WTC11 (cell line): ENCODE measurements at regions not wholly inside any gene's neighbourhood (a gene's known extent, or its start where the extent isn't known, plus 50 kb on each side); places are given as distances from the start of the nearest gene placed in this dataset.

ENCODE experiments used
- ATAC-seq: fragments of 200-7000 bp; cut with Tn5 transposase; 2 replicates; pipeline ENCODE4 v1.10.0; 2021; ENCODE audit warnings: mild to moderate bottlenecking, moderate library complexity
- CTCF ChIA-PET: fragments of 300-600 bp; sonication (Branson Sonifier 250); formaldehyde crosslinking; loops from one replicate; lab custom pipeline; 2021; ENCODE audit warnings: antibody characterized with exemption; lab: Charles Lee
- POLR2A ChIA-PET: fragments of 350-600 bp; sonication (Branson Sonifier 250); formaldehyde crosslinking; loops from one replicate; lab custom pipeline; 2021; ENCODE audit warnings: antibody characterized with exemption; lab: Charles Lee
- DNase-seq: peaks from one replicate; pipeline ENCODE4 v3.0.0; 2021; ENCODE audit warnings: low spot score
- H3K27ac Mint-ChIP-seq: 2 replicates; pipeline ENCODE4 v1.8.0; 2021; ENCODE audit warnings: mixed read lengths
- H3K27me3 Mint-ChIP-seq: 2 replicates; pipeline ENCODE4 v1.8.0; 2021; ENCODE audit warnings: low read depth, mild to moderate bottlenecking, moderate library complexity, mixed read lengths
- H3K36me3 Mint-ChIP-seq: 2 replicates; pipeline ENCODE4 v1.8.0; 2021; ENCODE audit warnings: mixed read lengths
- H3K4me1 Mint-ChIP-seq: 2 replicates; pipeline ENCODE4 v1.8.0; 2022; ENCODE audit warnings: mixed read lengths
- H3K4me3 Mint-ChIP-seq: 2 replicates; pipeline ENCODE4 v1.8.0; 2021; ENCODE audit warnings: mild to moderate bottlenecking, moderate library complexity, mixed read lengths
- H3K9me3 Mint-ChIP-seq: 2 replicates; pipeline ENCODE4 v1.8.0; 2021; ENCODE audit warnings: mixed read lengths
- ARID4B ChIP-seq: sonication (generic); formaldehyde crosslinking; IDR thresholded peaks from 2 replicates; pipeline ENCODE4 v1.8.0; 2023; ENCODE audit warnings: missing genetic modification reagents, mild to moderate bottlenecking, borderline replicate concordance
- E2F4 ChIP-seq: sonication (generic); formaldehyde crosslinking; IDR thresholded peaks from 2 replicates; pipeline ENCODE4 v1.8.1; 2022; ENCODE audit warnings: low read depth, mild to moderate bottlenecking, moderate library complexity, missing genetic modification reagents, borderline replicate concordance
- ETV6 ChIP-seq: sonication (generic); formaldehyde crosslinking; IDR thresholded peaks from 2 replicates; pipeline ENCODE4 v1.8.1; 2022; ENCODE audit warnings: mild to moderate bottlenecking, missing genetic modification reagents
- FOXP4 ChIP-seq: sonication (generic); formaldehyde crosslinking; IDR thresholded peaks from 2 replicates; pipeline ENCODE4 v1.8.0; 2022; ENCODE audit warnings: mild to moderate bottlenecking, missing genetic modification reagents
- KAT7 ChIP-seq: sonication (generic); formaldehyde crosslinking; IDR thresholded peaks from 2 replicates; pipeline ENCODE4 v1.8.1; 2023; ENCODE audit warnings: missing genetic modification reagents, mild to moderate bottlenecking, borderline replicate concordance
- NR1H2 ChIP-seq: sonication (generic); formaldehyde crosslinking; IDR thresholded peaks from 2 replicates; pipeline ENCODE4 v1.9.0; 2021; ENCODE audit warnings: mild to moderate bottlenecking, moderate library complexity, missing genetic modification reagents
- NR3C1 ChIP-seq: sonication (generic); formaldehyde crosslinking; conservative IDR thresholded peaks from 2 replicates; pipeline ENCODE4 v1.8.1; 2023; ENCODE audit warnings: low read depth, mild to moderate bottlenecking, missing genetic modification reagents
- PRDM15 ChIP-seq: sonication (generic); formaldehyde crosslinking; IDR thresholded peaks from 2 replicates; pipeline ENCODE4 v1.8.0; 2022; ENCODE audit warnings: missing genetic modification reagents
- RELA ChIP-seq: sonication (generic); formaldehyde crosslinking; IDR thresholded peaks from 2 replicates; pipeline ENCODE4 v1.8.1; 2022; ENCODE audit warnings: missing genetic modification reagents, mild to moderate bottlenecking, borderline replicate concordance
- SOX15 ChIP-seq: fragments of 250-450 bp; sonication (Bioruptor Pico); IDR thresholded peaks from 2 replicates; pipeline ENCODE4 v1.9.0; 2021; ENCODE audit warnings: mild to moderate bottlenecking
- STAT6 ChIP-seq: sonication (generic); formaldehyde crosslinking; conservative IDR thresholded peaks from 2 replicates; pipeline ENCODE4 v1.8.1; 2023; ENCODE audit warnings: mild to moderate bottlenecking, low read depth, missing genetic modification reagents, moderate library complexity
- TCF7 ChIP-seq: sonication (generic); formaldehyde crosslinking; IDR thresholded peaks from 2 replicates; pipeline ENCODE4 v1.8.0; 2022; ENCODE audit warnings: mild to moderate bottlenecking, low read depth, missing genetic modification reagents, moderate library complexity
- TEAD4 ChIP-seq: sonication (generic); formaldehyde crosslinking; IDR thresholded peaks from 2 replicates; pipeline ENCODE4 v1.8.0; 2022; ENCODE audit warnings: mild to moderate bottlenecking, missing genetic modification reagents
- USF1 ChIP-seq: sonication (generic); formaldehyde crosslinking; IDR thresholded peaks from 2 replicates; pipeline ENCODE4 v1.8.0; 2022; ENCODE audit warnings: mild to moderate bottlenecking, missing genetic modification reagents
- ZNF396 ChIP-seq: fragments of 250-450 bp; sonication (Bioruptor Pico); IDR thresholded peaks from 2 replicates; pipeline ENCODE4 v1.8.0; 2021; ENCODE audit warnings: mild to moderate bottlenecking, moderate library complexity, borderline replicate concordance
- ZNF423 ChIP-seq: fragments of 250-450 bp; sonication (Bioruptor Pico); IDR thresholded peaks from 2 replicates; pipeline ENCODE4 v2.1.2; 2022; ENCODE audit warnings: mild to moderate bottlenecking, moderate library complexity
- ZNF671 ChIP-seq: fragments of 250-450 bp; sonication (Bioruptor Pico); IDR thresholded peaks from 2 replicates; pipeline ENCODE4 v1.8.0; 2021; ENCODE audit warnings: mild to moderate bottlenecking
- ZSCAN18 ChIP-seq: fragments of 250-450 bp; sonication (Bioruptor Pico); IDR thresholded peaks from 2 replicates; pipeline ENCODE4 v2.1.2; 2022; ENCODE audit warnings: mild to moderate bottlenecking, moderate library complexity

- TF ChIP-seq ZSCAN18 (CRISPR knock-in tag): no peak
- TF ChIP-seq ZNF671 (CRISPR knock-in tag): no peak
- no peak for TF ChIP-seq TEAD4 (CRISPR knock-in tag)
- no peak for TF ChIP-seq PRDM15 (CRISPR knock-in tag)
- TF ChIP-seq E2F4 (CRISPR knock-in tag): no peak
- TF ChIP-seq ETV6 (CRISPR knock-in tag): 0 out of 2 replicates have a peak, but pooled peaks have one; percentile 63
- no peak for TF ChIP-seq RELA (CRISPR knock-in tag)
- TF ChIP-seq FOXP4 (CRISPR knock-in tag): no peak
- TF ChIP-seq ZNF423 (CRISPR knock-in tag): no peak
- TF ChIP-seq ZNF396 (CRISPR knock-in tag): no peak
- TF ChIP-seq NR1H2: no peak
- no peak for TF ChIP-seq KAT7
- TF ChIP-seq TCF7 (CRISPR knock-in tag): no peak
- TF ChIP-seq NR3C1 (CRISPR knock-in tag): no peak
Observed at GRCh38 chr6:155955038-155955437, 499.4 kb upstream of the NOX3 start (continued).

- Mint-ChIP-seq H3K4me3 (no peak overlapping the region), H3K9me3 (peaks cover 7% of the 10 kb centered on the region), H3K27ac (no peak overlapping the region), H3K27me3 (peaks cover 3% of the 10 kb centered on the region; the same call in 1 of the 2 replicates), H3K36me3 (no peaks in the 10 kb centered on the region), H3K4me1 (peaks cover 45% of the 10 kb centered on the region)
- TF ChIP-seq TEAD4 (CRISPR knock-in tag) (no peak), STAT6 (CRISPR knock-in tag) (no peak), ARID4B (no peak), SOX15 (CRISPR knock-in tag) (no peak), ZNF396 (CRISPR knock-in tag) (no peak), FOXP4 (CRISPR knock-in tag) (no peak), USF1 (CRISPR knock-in tag) (no peak)
- POLR2A ChIA-PET: no interaction called here
- CTCF ChIA-PET: no interaction called here
- DNase-seq (no peak), ATAC-seq (no peak)
Observed at GRCh38 chr6:155954149-155954548, 498.5 kb upstream of the NOX3 start.
